SK-N-SH treated with all-trans-retinoic acid at 6 μM for 48 hours (cell line): ENCODE measurements at regions not wholly inside any gene's neighbourhood (a gene's known extent, or its start where the extent isn't known, plus 50 kb on each side); places are given as distances from the start of the nearest gene placed in this dataset.

Experiments
- BACH2 ChIP-seq: fragments of 250-450 bp; sonication (Bioruptor Pico); IDR thresholded peaks from 2 replicates; pipeline ENCODE4 v1.9.0; 2021; ENCODE audit warnings: mild to moderate bottlenecking, borderline replicate concordance
- CSDC2 ChIP-seq: fragments of 250-450 bp; sonication (Bioruptor Pico); IDR thresholded peaks from 2 replicates; pipeline ENCODE4 v1.5.0; 2020; ENCODE audit warnings: mild to moderate bottlenecking, moderate library complexity
- CSRNP3 ChIP-seq: fragments of 250-450 bp; sonication (Bioruptor Pico); IDR thresholded peaks from 2 replicates; pipeline ENCODE4 v1.5.1; 2021; ENCODE audit warnings: mild to moderate bottlenecking, moderate library complexity
- ESRRG ChIP-seq: fragments of 250-450 bp; sonication (Bioruptor Pico); IDR thresholded peaks from 2 replicates; pipeline ENCODE4 v1.6.1; 2021; ENCODE audit warnings: mild to moderate bottlenecking
- OSR1 ChIP-seq: fragments of 250-450 bp; sonication (Bioruptor Pico); IDR thresholded peaks from 2 replicates; pipeline ENCODE4 v1.8.0; 2022; ENCODE audit warnings: moderate library complexity, mild to moderate bottlenecking, inconsistent platforms
- RARB ChIP-seq: fragments of 250-450 bp; sonication (Bioruptor Pico); IDR thresholded peaks from 2 replicates; pipeline ENCODE4 v1.8.0; 2021; ENCODE audit warnings: mild to moderate bottlenecking, moderate library complexity
- ZC3H10 ChIP-seq: fragments of 250-450 bp; sonication (Bioruptor Pico); IDR thresholded peaks from 2 replicates; pipeline ENCODE4 v1.5.1; 2021; ENCODE audit warnings: mild to moderate bottlenecking, moderate library complexity
- ZFP3 ChIP-seq: fragments of 250-450 bp; sonication (Bioruptor Pico); IDR thresholded peaks from 2 replicates; pipeline ENCODE4 v1.5.0; 2020; ENCODE audit warnings: mild to moderate bottlenecking, moderate library complexity
- ZNF565 ChIP-seq: fragments of 450-650 bp; formaldehyde crosslinking; conservative IDR thresholded peaks from 2 replicates; pipeline ENCODE4 v1.5.0; 2020; ENCODE audit warnings: low read depth, mild to moderate bottlenecking, moderate library complexity
- ZNF70 ChIP-seq: fragments of 450-650 bp; formaldehyde crosslinking; IDR thresholded peaks from 2 replicates; pipeline ENCODE4 v1.5.0; 2020; ENCODE audit warnings: mild to moderate bottlenecking, moderate library complexity
- TF ChIP-seq, protein P1 (sequence below): fragments of 250-450 bp; sonication (Bioruptor Pico); IDR thresholded peaks from 2 replicates; pipeline ENCODE4 v1.8.0; 2020; ENCODE audit warnings: mild to moderate bottlenecking, moderate library complexity, borderline replicate concordance
- TF ChIP-seq, protein P2 (sequence below): fragments of 250-450 bp; sonication (Bioruptor Pico); IDR thresholded peaks from 2 replicates; pipeline ENCODE4 v1.5.0; 2020; ENCODE audit warnings: mild to moderate bottlenecking, moderate library complexity

DNA sequence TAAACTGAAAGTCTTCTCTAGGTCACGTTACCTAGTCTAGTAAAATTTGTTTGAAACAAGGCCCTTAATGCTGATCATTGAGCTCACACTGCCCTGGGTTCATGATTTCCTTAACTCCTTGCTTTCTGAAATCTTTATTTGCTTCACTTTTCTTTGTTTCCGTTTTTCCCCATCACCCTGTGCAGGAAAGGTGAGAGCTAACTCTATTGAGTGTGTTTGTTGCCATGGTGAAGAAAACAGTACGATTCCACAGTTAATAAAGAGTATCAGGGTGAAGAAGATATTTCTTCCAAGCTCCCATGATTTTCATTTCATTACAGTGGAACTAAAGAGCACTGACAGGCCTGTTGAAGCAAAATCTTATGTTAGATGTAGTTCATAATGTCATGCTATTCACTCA lies 276.2 kb downstream of the RAP2B start:
- TF ChIP-seq RARB (no peak), BACH2 (CRISPR knock-in tag) (no peak), CSDC2 (CRISPR knock-in tag) (no peak), ZFP3 (no peak), ESRRG (CRISPR knock-in tag) (no peak), ZC3H10 (no peak), CSRNP3 (CRISPR knock-in tag) (no peak), OSR1 (no peak), ZNF70 (no peak), ZNF565 (no peak)
- TF ChIP-seq, protein P1, sequence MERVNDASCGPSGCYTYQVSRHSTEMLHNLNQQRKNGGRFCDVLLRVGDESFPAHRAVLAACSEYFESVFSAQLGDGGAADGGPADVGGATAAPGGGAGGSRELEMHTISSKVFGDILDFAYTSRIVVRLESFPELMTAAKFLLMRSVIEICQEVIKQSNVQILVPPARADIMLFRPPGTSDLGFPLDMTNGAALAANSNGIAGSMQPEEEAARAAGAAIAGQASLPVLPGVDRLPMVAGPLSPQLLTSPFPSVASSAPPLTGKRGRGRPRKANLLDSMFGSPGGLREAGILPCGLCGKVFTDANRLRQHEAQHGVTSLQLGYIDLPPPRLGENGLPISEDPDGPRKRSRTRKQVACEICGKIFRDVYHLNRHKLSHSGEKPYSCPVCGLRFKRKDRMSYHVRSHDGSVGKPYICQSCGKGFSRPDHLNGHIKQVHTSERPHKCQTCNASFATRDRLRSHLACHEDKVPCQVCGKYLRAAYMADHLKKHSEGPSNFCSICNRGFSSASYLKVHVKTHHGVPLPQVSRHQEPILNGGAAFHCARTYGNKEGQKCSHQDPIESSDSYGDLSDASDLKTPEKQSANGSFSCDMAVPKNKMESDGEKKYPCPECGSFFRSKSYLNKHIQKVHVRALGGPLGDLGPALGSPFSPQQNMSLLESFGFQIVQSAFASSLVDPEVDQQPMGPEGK, result no peak
- TF ChIP-seq, protein P2, sequence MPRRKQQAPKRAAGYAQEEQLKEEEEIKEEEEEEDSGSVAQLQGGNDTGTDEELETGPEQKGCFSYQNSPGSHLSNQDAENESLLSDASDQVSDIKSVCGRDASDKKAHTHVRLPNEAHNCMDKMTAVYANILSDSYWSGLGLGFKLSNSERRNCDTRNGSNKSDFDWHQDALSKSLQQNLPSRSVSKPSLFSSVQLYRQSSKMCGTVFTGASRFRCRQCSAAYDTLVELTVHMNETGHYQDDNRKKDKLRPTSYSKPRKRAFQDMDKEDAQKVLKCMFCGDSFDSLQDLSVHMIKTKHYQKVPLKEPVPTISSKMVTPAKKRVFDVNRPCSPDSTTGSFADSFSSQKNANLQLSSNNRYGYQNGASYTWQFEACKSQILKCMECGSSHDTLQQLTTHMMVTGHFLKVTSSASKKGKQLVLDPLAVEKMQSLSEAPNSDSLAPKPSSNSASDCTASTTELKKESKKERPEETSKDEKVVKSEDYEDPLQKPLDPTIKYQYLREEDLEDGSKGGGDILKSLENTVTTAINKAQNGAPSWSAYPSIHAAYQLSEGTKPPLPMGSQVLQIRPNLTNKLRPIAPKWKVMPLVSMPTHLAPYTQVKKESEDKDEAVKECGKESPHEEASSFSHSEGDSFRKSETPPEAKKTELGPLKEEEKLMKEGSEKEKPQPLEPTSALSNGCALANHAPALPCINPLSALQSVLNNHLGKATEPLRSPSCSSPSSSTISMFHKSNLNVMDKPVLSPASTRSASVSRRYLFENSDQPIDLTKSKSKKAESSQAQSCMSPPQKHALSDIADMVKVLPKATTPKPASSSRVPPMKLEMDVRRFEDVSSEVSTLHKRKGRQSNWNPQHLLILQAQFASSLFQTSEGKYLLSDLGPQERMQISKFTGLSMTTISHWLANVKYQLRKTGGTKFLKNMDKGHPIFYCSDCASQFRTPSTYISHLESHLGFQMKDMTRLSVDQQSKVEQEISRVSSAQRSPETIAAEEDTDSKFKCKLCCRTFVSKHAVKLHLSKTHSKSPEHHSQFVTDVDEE, result no peak
